GM21723 (cell line): ENCODE measurements at regions not wholly inside any gene's neighbourhood (a gene's known extent, or its start where the extent isn't known, plus 50 kb on each side); places are given as distances from the start of the nearest gene placed in this dataset.
"Not testable (repeated sequence)": the region's sequence is repeated elsewhere in the genome, so short reads cannot be mapped to it uniquely, and the experiment has no call there.

ENCODE experiments used
- ATAC-seq: cut with Tn5 transposase; IDR thresholded peaks from one replicate; pipeline ENCODE4 v1.9.1; 2021; ENCODE audit warnings: mild to moderate bottlenecking, moderate library complexity; ENCODE audit not compliant: unreplicated experiment

DNA sequence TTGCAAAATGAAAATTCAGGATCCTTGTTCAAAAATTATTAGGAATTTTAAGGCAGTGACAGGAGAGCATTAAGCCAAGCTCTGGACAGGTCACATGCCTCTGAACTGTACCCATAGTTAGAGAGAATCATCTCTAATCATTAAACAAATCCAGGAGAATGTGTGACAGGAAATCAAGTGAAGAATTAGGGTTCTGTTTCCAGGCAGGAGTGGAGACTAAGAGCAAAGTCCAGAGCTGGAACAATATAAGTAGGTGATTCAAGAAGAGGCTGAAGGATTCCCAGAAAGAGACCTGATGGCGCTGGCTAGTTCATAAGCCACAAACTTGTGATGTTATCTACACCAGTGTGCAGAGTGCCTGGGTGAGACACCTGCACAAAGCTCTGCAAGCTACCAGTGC is 104.6 kb upstream of the PRKG2 start:
- ATAC-seq = no peak

DNA sequence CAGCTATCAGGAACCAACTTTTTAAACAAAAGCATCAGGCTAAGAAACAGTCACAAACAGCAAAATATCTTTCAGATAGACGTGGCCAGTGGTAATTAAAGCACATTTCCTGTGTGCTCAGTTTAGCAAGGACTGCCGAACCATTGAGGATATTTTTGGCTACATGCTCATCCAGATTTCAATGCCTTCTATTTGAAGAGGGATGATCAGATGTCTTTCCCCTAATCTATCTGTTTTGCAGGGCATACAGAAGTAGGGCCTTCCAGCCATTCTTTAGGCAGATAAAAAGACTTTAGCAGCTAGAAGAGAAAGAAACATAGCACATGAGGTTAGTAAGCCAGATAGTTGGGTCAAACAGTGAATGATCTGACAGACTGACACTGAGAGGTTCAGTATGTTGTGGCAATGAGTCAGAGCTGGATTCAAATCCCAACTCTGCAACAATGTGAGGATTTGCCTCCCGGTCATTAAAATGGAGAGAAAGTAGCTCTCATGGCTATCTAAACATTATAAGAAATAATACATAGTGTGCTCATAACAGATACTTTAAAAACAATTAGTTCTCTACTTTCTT is 100.0 kb upstream of the PRKG2 start:
- ATAC-seq = no peak

DNA sequence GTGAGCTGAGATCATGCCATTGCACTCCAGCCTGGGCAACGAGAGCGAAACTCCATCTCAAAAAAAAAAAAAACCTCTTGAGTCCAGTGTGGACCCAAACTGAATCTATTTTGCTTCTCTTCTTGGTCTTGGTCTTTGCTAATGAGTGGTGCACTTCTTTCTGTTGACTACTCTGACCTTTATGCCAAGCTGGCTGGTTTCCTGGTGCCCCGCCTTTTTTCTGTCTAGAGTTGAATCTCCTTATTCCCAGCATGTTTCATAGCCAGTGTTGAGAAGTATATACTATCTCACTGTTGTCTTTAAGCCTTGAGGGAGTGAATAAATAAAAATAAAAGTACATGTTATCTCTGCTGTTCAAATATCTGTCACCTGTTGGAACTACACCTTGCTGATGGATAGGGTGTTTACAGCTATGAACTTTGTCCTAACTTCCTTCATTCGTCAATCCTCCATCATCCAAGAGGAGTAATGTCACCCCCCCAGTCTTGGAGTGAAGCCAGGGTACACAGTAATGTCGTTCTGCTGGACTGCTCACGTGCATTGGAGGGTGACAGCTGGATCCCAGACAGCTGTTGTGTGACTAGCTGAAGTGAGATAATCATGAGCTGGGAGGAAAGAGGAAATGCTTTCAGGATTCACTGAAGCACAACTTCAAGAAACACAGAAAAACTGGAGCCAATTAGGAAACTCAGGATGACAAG is 99.3 kb upstream of the PRKG2 start:
- no peak for ATAC-seq

DNA sequence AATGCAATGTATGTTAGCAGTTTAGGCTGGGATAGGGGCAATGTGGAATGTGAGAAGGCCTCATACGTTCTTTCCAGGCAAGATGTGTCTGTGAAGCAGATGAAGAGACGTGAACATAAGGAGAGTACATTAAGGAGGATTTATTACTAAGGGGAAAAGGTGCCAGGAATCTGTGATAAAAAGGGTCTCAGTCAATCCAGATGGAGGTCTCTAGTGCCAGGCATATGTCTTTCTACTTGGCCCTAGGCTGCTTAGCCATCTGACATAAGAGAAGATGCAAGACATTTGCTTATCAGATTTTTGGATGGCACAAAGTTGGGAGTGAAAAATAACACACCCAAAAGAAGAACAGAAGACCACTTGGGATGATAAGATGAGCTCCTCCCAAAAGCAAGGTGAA is 93.0 kb upstream of the PRKG2 start:
- ATAC-seq = no peak

DNA sequence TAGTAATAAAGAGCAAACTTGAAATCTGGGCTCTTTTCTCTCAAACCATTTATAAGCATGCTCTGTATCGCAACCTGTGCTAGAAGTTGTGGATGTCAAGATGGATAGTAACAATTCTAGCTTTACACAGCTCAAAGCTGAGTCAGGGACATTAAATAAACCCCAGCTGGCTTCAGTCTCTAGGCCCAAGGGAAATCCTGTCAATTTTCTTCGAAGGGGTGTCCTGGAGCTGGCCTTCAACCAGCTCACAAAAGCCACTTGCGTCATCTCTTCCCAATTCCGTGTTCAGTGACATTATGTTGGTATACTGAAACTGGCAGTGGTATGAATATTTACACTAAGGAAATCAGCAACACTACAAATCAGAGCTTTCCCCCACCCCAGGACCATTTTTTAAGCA is 89.8 kb upstream of the PRKG2 start:
- ATAC-seq = no peak

DNA sequence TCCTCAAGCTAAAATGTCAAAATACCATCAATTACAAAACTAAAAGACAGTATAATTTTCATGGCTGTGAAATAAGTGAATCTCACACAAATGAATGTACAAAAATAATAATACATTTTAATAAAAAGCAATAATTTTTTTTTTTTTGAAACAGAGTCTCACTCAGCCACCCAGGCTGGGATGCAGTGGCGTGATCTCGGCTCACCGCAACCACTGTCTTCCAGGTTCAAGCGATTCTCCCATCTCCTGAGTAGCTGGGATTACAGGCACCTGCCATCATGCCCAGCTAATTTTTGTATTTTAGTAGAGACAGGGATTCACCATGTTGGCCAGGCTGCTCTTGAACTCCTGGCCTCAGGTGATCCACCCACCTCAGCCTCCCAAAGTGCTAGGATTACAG is 85.3 kb upstream of the PRKG2 start:
- not testable (repeated sequence) for ATAC-seq

DNA sequence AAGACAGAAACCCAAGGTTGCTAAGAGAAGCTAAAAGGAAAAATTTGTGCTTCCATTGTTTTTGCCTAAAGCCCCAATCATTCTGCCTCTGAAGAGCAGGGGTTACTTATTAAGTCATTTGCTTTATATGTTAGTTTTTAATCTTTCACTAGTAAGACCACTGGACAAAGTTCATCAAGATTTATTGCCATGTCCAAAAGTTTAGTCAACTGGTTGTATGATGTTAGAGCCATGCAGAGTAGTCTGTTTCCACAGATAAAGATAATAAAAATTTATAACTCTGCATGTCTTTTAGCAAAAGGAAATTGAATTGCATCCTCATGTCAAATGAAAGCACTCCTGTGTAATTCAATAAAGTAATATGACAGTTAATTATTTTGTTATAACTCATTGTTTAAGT is 75.8 kb upstream of the PRKG2 start:
- no peak for ATAC-seq

DNA sequence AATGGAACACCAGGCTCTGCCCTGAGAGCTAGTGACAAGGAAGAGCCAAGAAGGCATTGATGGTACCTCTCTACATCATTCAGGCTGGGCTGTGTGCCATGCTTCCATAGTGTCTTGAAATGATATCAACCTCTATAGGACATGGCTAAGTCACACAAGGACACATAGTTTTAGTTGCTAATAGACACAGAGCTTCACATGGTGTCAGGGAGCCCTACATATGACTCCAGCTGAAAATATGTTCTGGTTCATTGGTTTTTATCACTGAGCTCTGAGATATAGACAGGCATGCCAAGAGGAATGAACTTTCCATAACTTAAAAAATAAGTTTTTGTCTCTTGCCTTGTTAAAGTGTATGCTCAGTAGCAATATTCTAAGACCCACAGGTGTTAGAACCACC is 72.1 kb upstream of the PRKG2 start:
- no peak for ATAC-seq

DNA sequence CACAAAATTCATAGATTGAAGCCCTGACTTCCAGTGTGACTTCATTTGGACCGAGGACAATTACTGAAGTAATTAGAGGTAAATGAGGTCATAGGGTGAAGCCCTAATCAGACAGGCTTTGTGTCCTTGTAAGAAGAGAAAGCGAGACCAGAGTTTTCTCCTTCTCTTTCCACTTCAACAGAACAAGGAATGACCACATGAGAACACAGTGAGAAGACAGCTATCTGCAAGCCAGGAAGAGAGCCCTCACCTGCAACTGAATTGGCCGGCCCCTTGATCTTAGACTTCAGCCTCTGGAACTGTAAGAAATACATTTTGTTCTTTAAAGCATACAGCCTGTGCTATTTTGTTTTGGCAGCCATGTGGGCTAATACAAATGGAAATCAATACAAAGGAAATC is 67.1 kb upstream of the PRKG2 start:
- no peak for ATAC-seq

DNA sequence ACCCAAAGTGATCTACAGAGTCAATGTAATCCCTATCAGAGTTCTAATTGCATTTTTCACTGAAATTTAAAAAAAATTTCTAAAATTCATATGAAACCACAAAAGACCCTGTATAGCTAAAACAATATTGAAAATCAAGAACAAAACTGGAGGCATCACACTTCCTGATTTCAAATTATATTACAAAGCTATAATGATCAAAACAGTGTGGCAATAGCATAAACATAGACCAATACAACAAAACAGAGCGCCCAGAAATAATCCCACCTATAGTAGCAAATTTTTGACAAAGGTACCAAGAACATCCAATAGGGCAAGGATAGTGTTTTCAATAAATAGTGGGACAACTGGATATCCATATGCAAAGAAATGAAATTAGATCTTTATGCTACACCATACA is 59.4 kb upstream of the PRKG2 start:
- ATAC-seq = no peak

DNA sequence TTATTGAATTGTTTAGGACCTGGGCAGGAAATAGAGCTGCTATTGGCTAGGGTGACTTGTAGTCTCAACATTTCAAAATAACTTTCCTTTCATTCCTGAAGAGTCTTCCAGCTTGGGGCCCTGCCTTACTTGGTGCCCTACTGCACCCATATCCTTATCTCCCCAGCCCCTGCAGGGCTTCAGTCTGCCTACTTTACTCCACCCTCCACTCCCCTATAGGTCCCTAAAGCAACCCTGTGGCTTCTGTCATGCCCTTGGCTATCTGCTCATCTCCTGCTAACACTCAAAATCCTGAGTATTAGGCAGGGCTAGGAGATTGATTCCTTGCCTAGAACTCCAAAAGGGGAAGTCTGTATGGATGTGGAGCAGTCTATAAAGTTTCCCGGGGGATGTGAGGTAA is 57.6 kb upstream of the PRKG2 start:
- ATAC-seq = no peak
